Skeletal muscle tissue (tissue), 3 donors: ENCODE measurements at regions not wholly inside any gene's neighbourhood (a gene's known extent, or its start where the extent isn't known, plus 50 kb on each side); places are given as distances from the start of the nearest gene placed in this dataset.
A peak's percentile ranks its signal among the peaks of the same experiment; 100 is the strongest.

Source experiments
- H3K27ac ChIP-seq: one replicate; pipeline ENCODE4 v1.7.0; 2013; ENCODE audit warnings: mild to moderate bottlenecking, low read depth, low read length, inconsistent platforms
- H3K27me3 ChIP-seq, 3 donors: one replicate each; pipeline ENCODE4 v1.7.0; 2013; ENCODE audit warnings: low read length in 3 of 3; ENCODE audit not compliant: control insufficient read depth in 3 of 3, insufficient read depth in 3 of 3
- H3K36me3 ChIP-seq, 3 donors: one replicate each; pipeline ENCODE4 v1.7.0; 2013; ENCODE audit warnings: low read length in 3 of 3; ENCODE audit not compliant: control insufficient read depth in 3 of 3, insufficient read depth in 3 of 3
- H3K4me1 ChIP-seq, 3 donors: one replicate each; pipeline ENCODE4 v1.7.0; 2013; ENCODE audit warnings: low read length in 3 of 3, mild to moderate bottlenecking in 3 of 3; ENCODE audit not compliant: control insufficient read depth in 3 of 3, insufficient read depth in 3 of 3
- H3K4me3 ChIP-seq, 3 donors: one replicate each; pipeline ENCODE4 v1.7.0; 2013; ENCODE audit warnings: low read length in 3 of 3
- H3K9ac ChIP-seq, 3 donors: one replicate each; pipeline ENCODE4 v1.7.0; 2013; ENCODE audit warnings: low read length in 3 of 3, mild to moderate bottlenecking in 3 of 3, moderate library complexity in 2 of 3, low read depth in 1 of 3
- H3K9me3 ChIP-seq, 3 donors: one replicate each; pipeline ENCODE4 v1.7.0; 2013; ENCODE audit warnings: low read length in 3 of 3; ENCODE audit not compliant: control insufficient read depth in 3 of 3
- donor health status: Osteomylitis.

GRCh38 chr10:29805134-29805723, 170.5 kb upstream of the SVIL start:
- Histone ChIP-seq H3K27me3 (no peaks in the 10 kb centered on the region), H3K36me3 (no peaks in the 10 kb centered on the region), H3K4me3 (peak overlapping the region in 1 of 3 donors; percentile 9), H3K4me1 (peaks cover 25 to 46% (median 31%) of the 10 kb centered on the region in 3 donors), H3K27ac (peak overlapping the region; percentile 91), H3K9ac (peak overlapping the region; percentile 44 to 60 (median 46)), H3K9me3 (no peaks in the 10 kb centered on the region)

GRCh38 chr10:29804025-29804852, 169.5 kb upstream of the SVIL start:
- H3K36me3 ChIP-seq: no peaks in the 10 kb centered on the region
- H3K9me3 ChIP-seq: no peaks in the 10 kb centered on the region
- no peaks in the 10 kb centered on the region for H3K27me3 ChIP-seq
- H3K27ac ChIP-seq: peak overlapping the region; percentile 91
- peaks cover 25 to 46% (median 31%) of the 10 kb centered on the region in 3 donors for H3K4me1 ChIP-seq
- H3K9ac ChIP-seq: peak overlapping the region in 2 of 3 donors; percentile 52 to 63
- H3K4me3 ChIP-seq: no peak overlapping the region

- Histone ChIP-seq H3K27ac (no peak overlapping the region), H3K27me3 (no peaks in the 10 kb centered on the region), H3K36me3 (no peaks in the 10 kb centered on the region)
These were observed 167.4 kb upstream of the SVIL start for GRCh38 chr10:29802171-29802570.

DNA sequence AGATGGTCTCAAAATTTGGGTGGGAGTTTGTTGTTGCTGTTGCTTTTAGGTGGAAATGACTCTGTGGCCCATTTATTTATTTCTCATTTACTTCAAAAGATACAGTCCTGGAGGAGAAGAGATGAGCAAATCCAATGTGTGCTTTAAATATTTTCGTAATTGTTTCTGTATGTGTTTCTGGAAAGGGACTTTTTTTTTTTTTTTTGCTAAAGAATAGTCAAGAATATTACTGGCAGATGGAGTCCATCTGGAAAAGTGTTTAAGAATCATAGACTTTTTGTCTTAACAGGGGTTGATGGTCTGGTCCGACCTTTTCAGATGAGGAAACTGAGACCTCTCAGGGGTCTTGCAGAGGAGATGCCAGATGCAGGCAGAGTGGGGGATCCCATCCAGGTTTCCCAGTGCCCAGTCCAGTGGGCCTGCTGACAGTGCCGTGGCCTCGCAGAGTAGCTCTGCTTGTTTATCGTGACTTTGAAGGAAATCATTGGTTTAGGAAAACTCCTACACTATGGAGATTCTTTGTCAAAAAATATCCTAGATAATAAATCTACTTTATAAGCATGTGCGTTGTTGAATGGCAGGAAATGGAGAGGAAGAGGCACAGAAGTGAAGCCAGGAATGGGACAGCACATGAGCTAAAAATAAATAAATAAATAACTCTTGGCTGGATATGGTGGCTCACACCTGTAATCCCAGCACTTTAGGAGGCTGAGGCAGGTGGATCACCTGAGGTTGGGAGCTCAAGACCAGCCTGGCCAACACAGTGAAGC, 164.3 kb upstream of the SVIL start:
- Histone ChIP-seq H3K27me3 (no peaks in the 10 kb centered on the region), H3K36me3 (no peaks in the 10 kb centered on the region), H3K27ac (no peak overlapping the region), H3K9ac (no peak overlapping the region), H3K9me3 (no peaks in the 10 kb centered on the region), H3K4me1 (peaks cover 5 to 19% (median 9%) of the 10 kb centered on the region in 3 donors), H3K4me3 (no peak overlapping the region)

More at GRCh38 chr10:29802171-29802570, 167.4 kb upstream of the SVIL start:
- H3K9me3 ChIP-seq: no peaks in the 10 kb centered on the region
- no peak overlapping the region for H3K9ac ChIP-seq
- H3K4me3 ChIP-seq: no peak overlapping the region
- H3K4me1 ChIP-seq: peaks cover 25 to 36% (median 31%) of the 10 kb centered on the region in 3 donors

- Histone ChIP-seq H3K9ac (no peak overlapping the region), H3K4me3 (no peak overlapping the region), H3K4me1 (peaks cover 0 to 5% (median 0%) of the 10 kb centered on the region in 3 donors), H3K36me3 (no peaks in the 10 kb centered on the region), H3K27ac (no peak overlapping the region), H3K27me3 (no peaks in the 10 kb centered on the region), H3K9me3 (no peaks in the 10 kb centered on the region)
These were observed 162.8 kb upstream of the SVIL start for GRCh38 chr10:29797616-29798015.

GRCh38 chr10:29795850-29796249, 161.1 kb upstream of the SVIL start:
- no peak overlapping the region for H3K27ac ChIP-seq
- H3K4me3 ChIP-seq: no peak overlapping the region
- no peaks in the 10 kb centered on the region for H3K36me3 ChIP-seq
- H3K4me1 ChIP-seq: peaks cover 0 to 5% (median 0%) of the 10 kb centered on the region in 3 donors
- no peak overlapping the region for H3K9ac ChIP-seq
- no peaks in the 10 kb centered on the region for H3K27me3 ChIP-seq
- H3K9me3 ChIP-seq: no peaks in the 10 kb centered on the region

DNA sequence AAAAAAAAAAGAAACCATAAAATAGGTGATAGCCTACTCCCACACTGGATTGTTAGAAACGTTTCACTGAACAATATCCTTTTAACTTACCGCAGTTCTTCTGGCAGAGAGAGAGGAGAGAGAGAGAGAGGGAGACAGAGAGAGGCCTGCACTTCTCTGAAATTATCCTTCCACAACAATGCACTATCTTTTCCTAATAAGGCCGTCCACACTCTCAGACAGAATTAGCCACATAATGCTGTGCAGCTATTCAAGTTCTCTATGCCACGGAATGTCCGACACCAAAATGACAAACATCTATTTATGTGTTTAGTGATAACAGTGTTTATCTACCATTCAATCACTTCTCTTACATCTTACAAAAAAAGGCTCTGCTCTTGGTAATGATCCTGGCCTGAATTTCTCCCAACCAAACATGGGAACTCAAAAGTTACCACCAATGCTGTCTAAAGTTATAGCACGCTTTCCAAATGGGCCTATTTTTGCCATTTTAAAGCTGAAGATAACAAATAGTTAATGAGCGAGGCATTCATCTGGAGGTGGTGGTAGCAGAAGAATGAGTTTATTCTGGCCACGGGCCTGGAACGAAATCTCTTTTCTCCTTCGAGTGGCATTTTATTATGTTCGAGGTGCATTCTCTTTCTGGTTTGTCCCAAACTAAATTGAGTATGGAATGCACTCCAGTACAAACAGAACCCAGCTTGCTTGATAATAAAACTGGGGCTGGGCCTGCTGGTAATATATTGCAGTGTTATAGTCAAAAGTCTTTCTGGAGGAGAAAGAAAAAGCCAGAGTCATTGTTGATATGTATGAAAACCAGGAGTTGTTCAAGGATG, 160.2 kb upstream of the SVIL start:
- no peak overlapping the region for H3K27ac ChIP-seq
- peaks cover 0 to 5% (median 0%) of the 10 kb centered on the region in 3 donors for H3K4me1 ChIP-seq
- no peaks in the 10 kb centered on the region for H3K36me3 ChIP-seq
- H3K9me3 ChIP-seq: no peaks in the 10 kb centered on the region
- H3K9ac ChIP-seq: no peak overlapping the region
- no peaks in the 10 kb centered on the region for H3K27me3 ChIP-seq
- H3K4me3 ChIP-seq: no peak overlapping the region

GRCh38 chr10:29791773-29792172, 157.0 kb upstream of the SVIL start:
- H3K4me3 ChIP-seq: no peak overlapping the region
- H3K9me3 ChIP-seq: no peaks in the 10 kb centered on the region
- H3K36me3 ChIP-seq: no peaks in the 10 kb centered on the region
- peaks cover 0 to 5% (median 0%) of the 10 kb centered on the region in 3 donors for H3K4me1 ChIP-seq
- H3K9ac ChIP-seq: no peak overlapping the region
- H3K27ac ChIP-seq: no peak overlapping the region
- no peaks in the 10 kb centered on the region for H3K27me3 ChIP-seq

GRCh38 chr10:29790207-29790606, 155.4 kb upstream of the SVIL start:
- Histone ChIP-seq H3K4me1 (peaks cover 0 to 4% (median 0%) of the 10 kb centered on the region in 3 donors), H3K4me3 (no peak overlapping the region), H3K27me3 (no peaks in the 10 kb centered on the region), H3K9ac (no peak overlapping the region), H3K36me3 (no peaks in the 10 kb centered on the region), H3K27ac (no peak overlapping the region), H3K9me3 (no peaks in the 10 kb centered on the region)
